ENCODE measurements at regions not wholly inside any gene's neighbourhood (a gene's known extent, or its start where the extent isn't known, plus 50 kb on each side); places are given as distances from the start of the nearest gene placed in this dataset.

- no peak for DNase-seq (ENCODE audit: low read depth in 3 of 3, low spot score in 1 of 3)
Measured at GRCh38 chr1:221612047-221612777, 129.7 kb downstream of the DUSP10 start.

GRCh38 chr1:221620437-221621384 lies 121.2 kb downstream of the DUSP10 start:
- DNase-seq (ENCODE audit: low read depth in 3 of 3, low spot score in 1 of 3): no peak

GRCh38 chr1:221621683-221622082 lies 120.2 kb downstream of the DUSP10 start:
- no peak for DNase-seq (ENCODE audit: low read depth in 3 of 3, low spot score in 1 of 3)

- no peak for DNase-seq (ENCODE audit: low read depth in 3 of 3, low spot score in 1 of 3)
Measured at GRCh38 chr1:221622389-221622788, 119.5 kb downstream of the DUSP10 start.

GRCh38 chr1:221625026-221625425 lies 116.9 kb downstream of the DUSP10 start:
- no peak for DNase-seq (ENCODE audit: low read depth in 3 of 3, low spot score in 1 of 3)

- DNase-seq (ENCODE audit: low read depth in 3 of 3, low spot score in 1 of 3): no peak
Measured at GRCh38 chr1:221626041-221626440, 115.8 kb downstream of the DUSP10 start.

GRCh38 chr1:221630236-221630635 lies 111.7 kb downstream of the DUSP10 start:
- no peak for DNase-seq (ENCODE audit: low read depth in 3 of 3, low spot score in 1 of 3)

GRCh38 chr1:221631556-221631955 lies 110.3 kb downstream of the DUSP10 start:
- no peak for DNase-seq (ENCODE audit: low read depth in 3 of 3, low spot score in 1 of 3)

GRCh38 chr1:221632072-221632471 lies 109.8 kb downstream of the DUSP10 start:
- no peak for DNase-seq (ENCODE audit: low read depth in 3 of 3, low spot score in 1 of 3)

- no peak for DNase-seq (ENCODE audit: low read depth in 3 of 3, low spot score in 1 of 3)
Measured at GRCh38 chr1:221633841-221634409, 108.0 kb downstream of the DUSP10 start.

GRCh38 chr1:221634606-221635005 lies 107.3 kb downstream of the DUSP10 start:
- no peak for DNase-seq (ENCODE audit: low read depth in 3 of 3, low spot score in 1 of 3)

- no peak for DNase-seq (ENCODE audit: low read depth in 3 of 3, low spot score in 1 of 3)
Measured at GRCh38 chr1:221635305-221635704, 106.6 kb downstream of the DUSP10 start.

GRCh38 chr1:221636096-221636495 lies 105.8 kb downstream of the DUSP10 start:
- DNase-seq (ENCODE audit: low read depth in 3 of 3, low spot score in 1 of 3): no peak

- no peak for DNase-seq (ENCODE audit: low read depth in 3 of 3, low spot score in 1 of 3)
Measured at GRCh38 chr1:221636967-221637366, 104.9 kb downstream of the DUSP10 start.

- DNase-seq (ENCODE audit: low read depth in 3 of 3, low spot score in 1 of 3): no peak
Measured at GRCh38 chr1:221637641-221638041, 104.2 kb downstream of the DUSP10 start.

- DNase-seq (ENCODE audit: low read depth in 3 of 3, low spot score in 1 of 3): no peak
Measured at GRCh38 chr1:221638595-221638994, 103.3 kb downstream of the DUSP10 start.

GRCh38 chr1:221641811-221642210 lies 100.1 kb downstream of the DUSP10 start:
- no peak for DNase-seq (ENCODE audit: low read depth in 3 of 3, low spot score in 1 of 3)

- DNase-seq (ENCODE audit: low read depth in 3 of 3, low spot score in 1 of 3): no peak
Measured at GRCh38 chr1:221643404-221644144, 98.3 kb downstream of the DUSP10 start.

GRCh38 chr1:221644145-221644448 lies 97.8 kb downstream of the DUSP10 start:
- DNase-seq (ENCODE audit: low read depth in 3 of 3, low spot score in 1 of 3): no peak

GRCh38 chr1:221644663-221645258 lies 97.1 kb downstream of the DUSP10 start:
- no peak for DNase-seq (ENCODE audit: low read depth in 3 of 3, low spot score in 1 of 3)

- DNase-seq (ENCODE audit: low read depth in 3 of 3, low spot score in 1 of 3): no peak
Measured at GRCh38 chr1:221648201-221648600, 93.7 kb downstream of the DUSP10 start.
